Activated CD4-positive, alpha-beta T cell treated with anti-CD3 and anti-CD28 coated beads for 48 hours (primary cell): ENCODE measurements at regions not wholly inside any gene's neighbourhood (a gene's known extent, or its start where the extent isn't known, plus 50 kb on each side); places are given as distances from the start of the nearest gene placed in this dataset.

Source experiments
- DNase-seq: peaks from one replicate; pipeline ENCODE4 v3.0.0-alpha.2; 2020

GRCh38 chr5:90185897-90186468 is 223.6 kb downstream of the CETN3 start:
- DNase-seq, result no peak

GRCh38 chr5:90184764-90185163 is 224.8 kb downstream of the CETN3 start:
- no peak for DNase-seq

GRCh38 chr5:90182726-90183125 is 226.8 kb downstream of the CETN3 start:
- DNase-seq, result no peak

GRCh38 chr5:90174236-90174635 is 235.3 kb downstream of the CETN3 start:
- no peak for DNase-seq

GRCh38 chr5:90173299-90174030 is 236.1 kb downstream of the CETN3 start:
- no peak for DNase-seq

GRCh38 chr5:90171466-90171865 is 238.1 kb downstream of the CETN3 start:
- no peak for DNase-seq

- DNase-seq, result no peak
Measured at GRCh38 chr5:90170261-90170660, 239.3 kb downstream of the CETN3 start.

GRCh38 chr5:90169078-90169477 is 240.5 kb downstream of the CETN3 start:
- no peak for DNase-seq

- DNase-seq, result no peak
Measured at GRCh38 chr5:90168399-90168798, 241.2 kb downstream of the CETN3 start.

GRCh38 chr5:90166816-90167215 is 242.7 kb downstream of the CETN3 start:
- no peak for DNase-seq

GRCh38 chr5:90162324-90162723 is 247.2 kb downstream of the CETN3 start:
- DNase-seq, result no peak

- no peak for DNase-seq
Measured at GRCh38 chr5:90161414-90161813, 248.1 kb downstream of the CETN3 start.

GRCh38 chr5:90158131-90158530 is 251.4 kb downstream of the CETN3 start:
- DNase-seq, result no peak

- DNase-seq, result no peak
Measured at GRCh38 chr5:90153031-90153430, 256.5 kb downstream of the CETN3 start.

- DNase-seq, result no peak
Measured at GRCh38 chr5:90144625-90145327, 264.8 kb downstream of the CETN3 start.

GRCh38 chr5:90142541-90142940 is 267.0 kb downstream of the CETN3 start:
- no peak for DNase-seq

GRCh38 chr5:90141984-90142383 is 267.6 kb downstream of the CETN3 start:
- no peak for DNase-seq

GRCh38 chr5:90136952-90137528 is 272.5 kb downstream of the CETN3 start:
- no peak for DNase-seq

- no peak for DNase-seq
Measured at GRCh38 chr5:90135779-90136378, 273.7 kb downstream of the CETN3 start.

- DNase-seq, result no peak
Measured at GRCh38 chr5:90134892-90135291, 274.7 kb downstream of the CETN3 start.

- no peak for DNase-seq
Measured at GRCh38 chr5:90134381-90134780, 275.2 kb downstream of the CETN3 start.

- no peak for DNase-seq
Measured at GRCh38 chr5:90133941-90134340, 275.6 kb downstream of the CETN3 start.

GRCh38 chr5:90131383-90132133 is 278.0 kb downstream of the CETN3 start:
- DNase-seq, result no peak
